ENCODE measurements at regions not wholly inside any gene's neighbourhood (a gene's known extent, or its start where the extent isn't known, plus 50 kb on each side); places are given as distances from the start of the nearest gene placed in this dataset.

DNA sequence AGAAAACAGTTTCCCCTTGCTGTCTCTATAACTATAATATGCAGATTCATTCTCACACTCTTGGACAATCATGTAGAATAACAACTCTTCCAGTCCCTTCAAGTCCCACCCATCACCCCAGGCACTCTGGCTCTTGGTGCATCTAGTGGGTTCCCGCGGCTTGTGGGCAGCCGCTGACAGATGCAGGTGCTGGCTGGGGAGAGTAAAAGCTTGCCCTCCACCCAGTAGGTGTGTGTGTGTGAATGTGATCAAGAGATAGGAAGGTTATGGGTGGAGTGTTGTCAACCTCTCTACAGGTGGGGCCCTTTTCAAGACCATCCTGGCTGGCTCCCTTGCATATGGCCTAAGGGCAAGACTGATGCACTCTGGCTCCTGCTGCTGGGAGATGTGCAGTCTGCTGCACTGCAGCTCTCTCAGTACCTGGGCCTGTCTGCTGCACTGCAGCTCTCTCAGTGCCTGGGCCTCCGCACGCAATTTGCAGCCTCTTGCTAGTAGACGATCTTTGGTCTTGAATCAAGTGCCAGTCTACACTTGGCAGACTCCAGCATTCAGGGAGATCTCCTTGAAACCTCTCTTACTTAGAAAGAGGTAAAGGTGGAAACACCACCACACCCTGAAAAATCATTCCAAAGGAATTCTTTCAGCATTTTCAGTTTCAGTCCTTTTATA is 189.7 kb upstream of the GDNF start:
- DNase-seq: no peak

DNA sequence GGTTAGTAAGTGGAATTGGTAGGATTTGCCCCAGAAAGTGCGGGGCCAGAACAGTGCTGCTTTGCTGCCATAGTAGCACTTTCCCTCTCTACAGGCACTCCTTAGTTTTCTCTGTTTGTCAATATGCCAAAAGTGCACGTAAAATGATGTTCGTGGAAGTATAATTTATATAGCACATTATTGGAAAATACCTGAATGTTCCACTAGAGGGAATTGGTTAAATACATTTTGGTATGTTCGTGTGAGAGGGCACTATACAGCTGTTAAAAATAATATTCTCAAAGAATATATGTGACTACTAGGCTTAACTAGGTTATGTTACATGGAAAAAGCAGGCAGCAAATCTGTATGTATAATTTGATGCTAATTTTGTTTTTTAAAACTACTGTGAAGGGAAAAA is 184.0 kb upstream of the GDNF start:
- DNase-seq: no peak

DNA sequence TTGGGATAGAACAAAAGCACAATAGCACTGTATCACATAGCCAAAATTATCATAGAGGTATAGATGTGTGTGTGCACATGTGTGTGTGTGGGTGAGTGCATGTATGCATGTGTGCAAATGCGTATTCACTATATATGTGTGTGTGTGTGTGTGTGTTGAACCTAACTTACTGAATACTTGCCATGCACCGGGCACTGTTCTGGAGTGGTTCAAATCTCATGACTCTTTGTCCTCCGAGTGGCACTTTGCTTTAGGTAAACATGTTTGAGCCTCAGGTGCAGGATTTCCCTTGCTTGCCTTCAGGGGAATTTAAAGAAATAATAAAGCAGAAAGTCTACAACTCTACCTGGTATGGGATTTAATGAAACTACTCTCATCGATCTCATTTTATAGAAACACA is 183.5 kb upstream of the GDNF start:
- no peak for DNase-seq

DNA sequence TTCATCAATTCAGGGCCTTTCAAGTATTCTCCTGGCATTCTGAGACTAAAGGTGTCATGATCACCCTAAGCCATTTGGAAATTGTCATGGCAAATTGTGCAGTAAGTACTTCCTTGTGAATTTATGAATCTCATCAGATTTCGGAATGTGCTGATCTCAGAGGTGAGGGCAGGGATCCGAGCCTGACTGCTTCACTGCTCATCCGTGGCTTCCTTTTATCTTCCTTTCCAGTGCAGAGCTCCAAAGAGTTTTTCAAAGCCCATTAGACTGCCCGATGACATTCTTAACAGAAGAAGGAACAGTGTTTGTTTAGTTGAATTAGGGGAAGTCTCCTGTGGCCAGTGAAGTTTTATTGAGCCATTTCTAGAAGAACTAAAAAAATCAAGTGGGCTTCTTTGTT is 182.8 kb upstream of the GDNF start:
- no peak for DNase-seq

DNA sequence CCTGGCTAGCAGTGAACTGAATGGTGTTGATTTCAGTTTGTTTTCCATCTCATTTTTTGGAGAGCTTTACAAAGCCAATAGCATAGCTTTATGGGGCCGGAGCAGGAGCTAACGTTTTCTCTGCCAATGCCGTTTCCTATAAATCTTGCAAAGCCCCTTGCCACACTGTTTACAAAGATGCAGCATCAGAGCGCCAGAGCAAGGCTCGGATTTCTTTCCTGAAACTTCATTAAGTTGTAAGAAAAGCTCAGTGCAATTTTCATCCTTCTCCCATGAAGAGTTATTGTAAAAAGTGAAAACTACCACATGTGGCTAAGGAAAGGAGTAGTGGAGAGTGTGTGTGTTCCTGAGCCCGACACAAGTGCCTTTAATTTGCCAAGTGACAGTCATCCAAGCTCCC is 178.2 kb upstream of the GDNF start:
- no peak for DNase-seq

DNA sequence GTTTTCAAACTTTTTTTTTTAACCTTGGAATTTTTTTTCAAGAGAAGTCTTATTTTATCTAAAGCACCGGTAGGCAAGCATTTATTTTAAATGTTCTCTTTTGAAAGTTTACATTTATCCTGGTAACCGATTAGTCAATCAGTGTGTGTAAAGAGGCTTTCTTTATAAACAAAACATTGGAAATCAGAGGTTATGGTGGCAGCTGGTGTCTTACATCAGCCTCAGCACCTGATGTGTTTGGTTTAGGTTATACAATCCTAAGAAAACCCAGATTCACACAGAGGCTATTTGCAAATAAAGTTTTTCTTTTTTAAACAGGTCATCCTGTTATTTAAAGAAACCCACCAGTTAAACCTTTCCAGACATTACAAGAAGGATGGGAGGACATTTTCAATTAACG is 173.3 kb upstream of the GDNF start:
- DNase-seq: no peak

DNA sequence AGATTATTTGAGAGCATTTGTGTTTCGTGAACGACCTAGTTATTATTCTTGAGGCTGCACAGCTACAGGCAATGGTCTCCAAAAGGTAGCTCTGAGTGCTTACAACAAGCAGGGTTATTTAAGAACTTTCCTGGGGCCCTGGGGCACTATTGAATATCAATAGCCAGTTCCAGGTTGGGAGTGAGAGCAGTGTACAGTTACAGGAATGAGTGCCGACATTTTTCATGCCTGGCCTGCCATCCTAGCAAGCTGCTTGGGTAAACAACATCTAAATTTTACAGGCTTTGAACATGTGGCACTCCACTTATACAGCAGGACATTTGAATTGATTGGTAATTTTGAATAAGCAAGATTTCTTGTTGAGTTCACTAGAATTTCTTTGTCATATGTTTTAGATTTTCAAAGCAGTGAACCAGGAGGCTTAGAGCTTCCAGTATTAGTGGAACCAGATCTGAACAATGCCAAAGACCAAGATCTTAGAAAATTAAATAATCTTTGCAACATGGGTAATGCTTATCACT is 171.9 kb upstream of the GDNF start:
- DNase-seq: no peak

DNA sequence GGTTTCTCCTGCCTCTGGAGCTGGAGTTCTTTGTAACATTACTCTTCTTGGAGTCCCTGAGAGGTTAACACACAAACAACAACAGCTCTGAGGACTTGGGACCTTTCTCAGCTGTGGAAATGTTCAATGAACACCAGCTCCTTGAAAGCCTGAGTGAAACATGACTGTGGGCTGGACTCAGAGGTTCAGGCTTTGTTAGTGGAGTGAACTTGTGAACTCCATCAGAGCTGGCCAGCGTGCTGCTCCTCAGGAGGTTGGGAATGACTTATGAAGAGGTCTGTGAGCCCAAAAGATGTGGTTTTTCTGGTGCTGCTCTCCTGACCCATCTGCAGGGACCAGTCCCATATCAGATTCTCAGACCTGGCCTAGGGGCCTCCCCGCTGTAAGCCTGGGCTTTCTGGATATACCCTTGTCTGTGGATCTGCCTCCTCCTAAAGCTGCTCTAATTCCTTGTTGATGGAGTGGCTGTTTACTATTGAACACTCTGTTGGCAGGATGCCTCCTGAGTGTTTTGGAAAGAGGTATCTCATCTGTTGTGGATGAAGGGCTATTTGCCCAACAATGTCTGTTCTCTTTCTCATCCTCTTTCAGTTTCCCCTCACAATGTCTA is 170.0 kb upstream of the GDNF start:
- no peak for DNase-seq

DNA sequence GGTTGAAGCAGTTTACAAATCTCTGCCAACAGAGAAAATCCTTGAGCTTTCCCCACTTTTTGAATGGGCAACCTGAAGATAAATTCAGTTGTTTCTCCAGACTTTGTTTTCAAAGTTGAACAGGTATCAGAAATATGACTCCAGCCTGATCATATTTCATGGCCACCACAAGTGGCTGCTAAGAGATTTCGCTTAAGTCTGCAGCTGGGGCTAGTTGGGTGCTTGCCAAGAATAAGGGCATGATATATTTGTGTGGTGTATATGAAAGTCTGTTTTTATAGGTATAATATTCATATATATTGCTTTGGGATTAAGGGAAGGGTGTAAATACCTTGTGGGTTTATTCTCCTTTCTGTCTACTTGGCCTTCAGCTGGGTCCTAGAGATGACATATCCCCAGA is 168.4 kb upstream of the GDNF start:
- DNase-seq: no peak

DNA sequence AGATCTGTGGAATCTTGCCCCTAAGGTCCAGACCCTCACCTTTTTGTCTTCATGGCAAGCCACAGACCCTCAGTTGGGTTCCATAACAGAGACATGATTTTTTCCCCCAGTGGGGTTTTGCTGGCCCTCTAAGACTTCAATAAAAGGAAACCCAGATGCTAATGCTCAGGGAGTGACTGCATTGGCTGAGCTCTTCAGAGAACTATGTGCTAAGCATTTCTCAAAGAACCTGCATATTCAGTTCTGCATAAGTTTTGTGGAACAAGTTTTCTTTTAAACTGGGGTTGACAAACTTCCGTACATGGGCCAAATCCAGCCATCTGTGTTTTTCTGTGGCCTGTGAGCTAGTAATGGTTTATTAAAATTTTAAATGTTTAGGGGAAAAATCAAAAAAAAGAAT is 159.8 kb upstream of the GDNF start:
- DNase-seq: no peak

DNA sequence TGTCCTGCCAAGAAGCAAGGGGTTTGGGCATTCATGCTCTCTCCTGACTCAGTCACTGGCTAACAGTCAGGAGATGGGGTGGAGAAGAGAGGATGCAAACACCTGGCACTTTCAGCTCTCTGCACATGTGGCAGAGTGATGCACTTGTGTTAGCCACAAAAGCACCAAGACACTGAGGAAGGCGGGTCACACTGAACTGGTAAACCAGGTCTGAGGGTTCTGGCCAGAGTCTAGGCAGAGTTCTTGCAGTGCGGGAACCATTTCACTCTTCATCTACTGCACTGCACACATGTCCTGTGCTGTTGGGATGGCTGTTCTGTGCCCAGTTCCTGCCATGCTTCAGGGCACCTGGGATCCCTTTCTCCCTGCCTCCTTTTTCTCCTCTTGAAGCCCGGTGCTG is 157.1 kb upstream of the GDNF start:
- DNase-seq: no peak

DNA sequence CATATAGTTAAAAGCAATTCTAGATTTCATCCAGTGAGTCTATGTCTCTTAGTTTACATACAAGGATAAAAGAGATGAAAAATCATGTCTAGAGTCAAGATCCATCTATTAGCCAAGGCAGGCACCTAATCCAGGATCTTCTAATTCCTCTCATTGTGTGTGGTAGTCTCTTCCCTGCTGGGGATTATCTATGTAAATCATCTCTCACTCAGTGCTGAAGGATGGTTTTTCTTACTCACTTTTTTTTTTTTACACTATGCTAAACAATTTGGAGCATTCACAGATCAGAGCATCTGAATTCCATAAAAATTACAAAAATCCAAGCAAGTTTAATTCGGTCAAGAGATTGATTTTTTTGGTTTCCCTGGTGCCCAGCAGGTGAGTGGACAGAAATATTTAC is 154.9 kb upstream of the GDNF start:
- no peak for DNase-seq

DNA sequence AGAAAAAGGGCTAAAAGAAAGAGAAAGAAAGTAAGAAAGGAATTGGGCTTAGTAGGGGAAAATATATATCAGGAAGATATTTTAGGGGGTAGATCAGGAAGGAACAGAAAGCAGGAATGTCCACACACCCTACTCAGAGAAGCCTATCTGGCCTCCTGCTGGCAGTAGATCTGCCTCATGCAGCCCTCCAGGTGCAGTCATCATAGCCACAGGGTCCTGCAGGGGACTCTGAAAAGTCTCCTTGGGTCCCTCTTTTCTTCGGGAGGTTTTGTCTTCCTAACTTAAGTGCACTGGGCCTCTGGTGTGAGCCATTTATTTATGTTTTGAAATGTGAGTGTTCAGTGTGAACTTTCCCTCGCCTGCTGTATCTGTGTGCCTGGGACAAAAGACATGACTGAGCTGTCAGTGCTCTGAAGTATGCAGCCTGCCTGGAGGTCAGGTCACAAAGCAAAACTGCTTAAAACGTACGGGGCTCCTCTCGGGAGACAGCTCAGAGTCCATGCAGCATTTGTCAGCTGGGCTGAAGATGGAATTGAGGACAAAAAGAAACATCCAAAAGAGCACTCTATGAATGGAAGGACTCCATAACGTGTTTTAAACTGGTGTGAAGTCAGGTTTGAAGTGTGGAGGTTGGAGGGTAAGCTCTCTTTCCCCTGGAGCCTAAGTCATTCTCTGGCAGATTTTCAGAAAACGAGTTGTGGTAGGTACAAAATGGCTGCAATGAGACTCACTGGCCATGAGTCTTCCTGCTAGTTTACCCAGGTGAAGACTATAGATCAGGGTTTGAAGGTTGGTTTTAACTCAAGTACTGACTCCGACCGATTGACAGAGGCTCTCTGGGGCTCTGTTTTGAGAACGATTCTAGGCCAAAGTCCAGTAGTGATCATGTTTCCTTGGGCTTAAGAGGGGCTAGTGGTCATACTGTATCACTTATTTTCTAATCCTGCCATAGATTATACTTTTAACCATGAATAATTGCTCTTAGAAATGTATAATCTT is 151.8 kb upstream of the GDNF start:
- no peak for DNase-seq

DNA sequence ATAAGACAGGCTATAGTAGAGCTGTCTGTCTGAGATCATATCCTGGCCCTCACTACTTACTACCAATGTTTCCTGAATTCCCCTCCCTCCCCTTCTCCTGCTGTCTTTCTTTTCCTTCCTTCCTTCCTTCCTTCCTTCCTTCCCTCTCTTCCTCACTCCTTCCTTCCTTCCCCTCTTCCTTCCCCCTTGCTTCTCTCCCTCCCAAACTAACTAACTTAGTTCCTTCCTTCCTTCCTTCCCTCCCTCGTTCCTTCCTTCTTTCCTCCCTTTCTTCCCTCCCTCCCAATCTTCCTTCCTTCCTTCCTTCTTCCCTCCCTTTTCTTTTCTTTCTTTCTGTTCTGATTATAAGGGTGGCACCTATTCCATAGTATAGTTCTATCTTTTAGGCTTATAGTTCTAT is 150.0 kb upstream of the GDNF start:
- DNase-seq: no peak

DNA sequence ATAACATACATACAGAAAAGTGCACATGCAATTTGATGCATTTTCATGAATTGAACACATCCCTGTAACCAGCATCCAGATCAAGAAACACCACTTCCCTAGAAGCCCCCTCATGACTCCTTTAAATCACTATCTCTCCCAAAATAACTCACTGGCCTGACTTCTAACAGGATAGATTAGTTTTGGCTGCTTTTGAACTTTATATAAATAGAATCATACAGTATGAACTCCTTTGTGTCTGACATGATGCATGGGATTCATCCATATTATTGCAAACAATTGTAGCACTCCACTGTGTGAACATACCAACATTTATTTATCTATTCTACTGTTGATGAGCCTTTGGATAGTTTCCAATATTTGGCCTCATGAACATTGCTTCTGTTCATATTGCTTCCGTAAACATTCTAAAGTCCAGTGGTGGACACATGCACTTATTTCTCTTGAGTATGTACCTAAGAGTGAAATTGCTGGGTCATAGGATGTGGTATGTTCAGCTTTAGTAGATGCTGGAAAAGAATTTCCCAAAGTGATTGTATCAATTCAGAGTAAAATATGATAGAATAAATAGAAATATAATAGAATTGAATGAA is 148.7 kb upstream of the GDNF start:
- no peak for DNase-seq

DNA sequence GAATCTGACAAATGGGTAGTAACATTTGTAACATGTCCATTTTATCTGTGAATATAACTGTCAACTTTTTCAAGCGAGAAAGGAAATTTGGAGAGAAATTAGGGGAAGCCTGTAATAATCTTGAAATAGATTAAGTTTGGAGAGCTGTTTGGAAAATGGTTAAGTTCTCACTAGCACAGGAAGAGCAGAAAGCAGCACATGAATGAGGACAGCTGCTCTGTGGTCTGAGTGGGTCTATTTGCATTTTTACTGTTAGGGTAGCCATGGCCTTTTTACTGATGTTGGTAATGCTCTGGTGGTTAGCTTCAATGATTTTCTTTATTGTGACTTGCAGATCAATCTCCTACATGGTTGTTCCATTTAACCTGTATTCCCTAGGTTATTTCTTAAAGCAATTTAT is 144.5 kb upstream of the GDNF start:
- DNase-seq: no peak

DNA sequence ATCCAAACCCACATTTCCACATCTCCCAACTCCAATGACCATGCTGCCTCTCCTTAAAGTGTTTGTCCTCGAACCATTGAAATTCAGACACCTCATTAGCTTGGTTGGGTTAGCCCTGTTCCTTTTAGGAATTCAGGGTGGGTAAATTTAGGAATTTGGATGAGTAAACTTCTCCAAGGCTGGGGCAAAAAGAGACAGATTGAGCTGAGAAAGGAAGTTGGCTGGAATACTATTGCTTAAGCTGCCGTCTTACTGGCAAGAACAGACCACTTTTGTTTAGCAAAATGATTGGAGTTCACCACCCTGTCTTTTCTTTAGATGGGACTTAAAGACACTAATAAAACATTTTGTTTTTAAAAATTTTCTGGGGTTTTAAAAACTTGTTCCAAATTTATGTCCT is 143.6 kb upstream of the GDNF start:
- DNase-seq: no peak

DNA sequence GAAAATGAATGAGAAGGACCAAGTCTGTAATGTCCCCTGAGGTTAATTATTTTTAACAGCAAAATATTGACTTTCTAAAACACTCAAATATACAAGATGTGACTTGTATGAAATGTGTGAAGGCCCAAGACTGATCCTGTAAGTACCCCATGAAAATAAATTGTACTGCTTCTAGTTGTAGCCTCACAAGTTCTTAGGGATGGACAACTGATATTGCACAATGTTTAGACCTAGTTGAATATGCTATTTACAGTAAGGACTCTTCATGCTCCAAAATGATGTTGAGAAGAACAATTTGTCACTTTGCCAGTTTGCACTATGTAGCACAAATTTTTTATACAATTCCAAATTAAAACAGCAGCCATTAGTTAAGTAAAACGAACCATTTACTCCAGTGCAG is 139.7 kb upstream of the GDNF start:
- no peak for DNase-seq

DNA sequence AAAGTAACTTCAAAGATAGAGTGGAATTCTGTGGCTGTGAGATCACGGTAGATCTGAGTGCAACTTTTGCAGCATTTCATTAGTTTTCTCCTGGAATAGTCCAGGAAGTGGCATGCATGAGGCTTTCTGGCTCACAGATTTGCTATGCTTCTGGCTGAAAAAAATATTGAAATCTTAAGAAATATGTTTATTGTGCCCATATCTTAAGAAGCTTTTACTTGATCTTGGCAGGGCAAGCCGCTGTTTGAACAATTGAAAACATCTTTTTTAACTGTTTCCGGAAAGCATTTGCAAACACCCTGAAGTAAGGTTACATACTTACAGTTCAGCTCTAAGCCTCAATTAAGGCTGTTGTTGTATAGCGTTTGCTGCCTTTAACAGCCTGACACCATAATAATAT is 135.7 kb upstream of the GDNF start:
- DNase-seq: no peak

DNA sequence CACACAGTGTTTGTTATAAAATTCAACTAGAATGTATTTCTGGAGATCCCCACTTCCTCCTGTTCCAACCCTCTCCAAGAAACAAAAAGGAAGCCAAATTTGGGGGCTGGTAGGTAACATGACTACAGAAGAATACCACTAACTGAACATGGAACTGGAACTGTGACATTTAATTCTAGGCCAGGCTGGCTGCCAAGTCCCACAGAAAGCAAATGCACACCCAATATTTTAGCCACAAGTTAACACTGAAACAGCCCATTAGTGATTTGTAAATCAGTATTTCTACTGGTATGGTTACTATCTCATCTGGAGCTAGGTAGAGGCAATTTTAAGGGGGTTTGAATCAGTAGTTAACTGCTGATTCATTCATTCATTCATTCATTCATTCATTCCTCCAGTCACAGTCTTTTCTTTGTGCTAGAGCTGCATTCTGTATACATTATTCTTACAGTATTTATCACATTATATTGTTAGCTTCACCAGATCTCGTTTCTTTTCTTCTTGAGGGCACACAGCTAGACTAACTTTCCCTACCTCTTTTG is 131.7 kb upstream of the GDNF start:
- DNase-seq: no peak

DNA sequence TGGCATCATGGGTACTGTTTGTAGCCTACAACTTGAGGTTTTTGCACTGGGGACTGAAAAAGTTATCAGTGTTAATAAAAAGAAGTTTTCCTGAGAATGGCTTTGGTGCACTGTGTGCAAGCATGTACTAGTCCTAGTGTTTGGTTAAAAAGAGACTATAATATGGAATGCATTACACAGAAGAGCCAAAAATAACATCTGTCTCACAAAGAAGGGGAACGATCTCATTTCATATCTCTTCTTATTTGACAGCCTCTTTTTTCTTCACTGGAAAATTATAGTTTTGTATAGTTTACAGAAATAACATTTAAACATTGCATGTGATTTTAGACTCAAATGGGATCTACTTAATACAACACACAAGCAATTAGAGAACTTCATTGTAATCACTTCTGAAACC is 127.0 kb upstream of the GDNF start:
- no peak for DNase-seq

DNA sequence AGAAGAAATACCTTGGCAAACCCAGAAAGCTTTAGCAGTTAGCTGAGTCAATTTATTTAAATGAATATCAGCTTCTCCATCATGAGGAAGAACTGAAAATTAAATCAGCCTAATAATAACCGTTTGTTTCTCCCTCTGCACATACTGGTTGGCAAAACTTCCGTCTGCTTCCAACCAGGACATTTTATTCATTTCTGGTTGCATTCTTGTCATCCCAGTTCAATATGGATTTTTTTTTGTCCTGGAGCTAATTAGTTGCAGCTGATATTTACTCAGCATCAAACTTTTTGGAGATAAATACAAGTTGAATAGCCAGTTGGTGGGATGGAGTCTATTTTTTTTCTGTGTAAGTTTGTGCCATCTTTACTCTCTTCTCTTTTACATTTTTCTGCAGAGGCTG is 126.5 kb upstream of the GDNF start:
- DNase-seq: no peak

DNA sequence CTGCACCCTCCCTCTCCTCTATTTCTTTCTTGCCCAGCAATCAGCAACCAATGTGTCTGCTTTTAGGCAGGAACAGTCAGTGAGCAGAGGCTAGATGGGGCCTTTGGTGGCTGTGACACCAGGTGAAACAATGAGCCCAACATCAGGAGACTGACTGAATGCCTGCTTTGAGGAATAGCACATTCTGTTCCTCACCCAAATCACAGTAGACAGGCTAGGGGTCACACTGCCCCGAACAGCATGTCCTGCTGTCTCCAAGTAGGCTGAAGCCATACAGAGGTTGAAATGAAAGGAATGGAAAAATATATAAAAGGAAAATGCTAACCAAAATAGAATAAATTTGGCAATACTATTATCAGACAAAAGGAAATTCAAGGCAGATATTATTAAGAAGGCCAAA is 122.5 kb upstream of the GDNF start:
- no peak for DNase-seq

Measured in right forelimb (tissue), 1 donor.